ENCODE measurements at regions not wholly inside any gene's neighbourhood (a gene's known extent, or its start where the extent isn't known, plus 50 kb on each side); places are given as distances from the start of the nearest gene placed in this dataset.

DNA sequence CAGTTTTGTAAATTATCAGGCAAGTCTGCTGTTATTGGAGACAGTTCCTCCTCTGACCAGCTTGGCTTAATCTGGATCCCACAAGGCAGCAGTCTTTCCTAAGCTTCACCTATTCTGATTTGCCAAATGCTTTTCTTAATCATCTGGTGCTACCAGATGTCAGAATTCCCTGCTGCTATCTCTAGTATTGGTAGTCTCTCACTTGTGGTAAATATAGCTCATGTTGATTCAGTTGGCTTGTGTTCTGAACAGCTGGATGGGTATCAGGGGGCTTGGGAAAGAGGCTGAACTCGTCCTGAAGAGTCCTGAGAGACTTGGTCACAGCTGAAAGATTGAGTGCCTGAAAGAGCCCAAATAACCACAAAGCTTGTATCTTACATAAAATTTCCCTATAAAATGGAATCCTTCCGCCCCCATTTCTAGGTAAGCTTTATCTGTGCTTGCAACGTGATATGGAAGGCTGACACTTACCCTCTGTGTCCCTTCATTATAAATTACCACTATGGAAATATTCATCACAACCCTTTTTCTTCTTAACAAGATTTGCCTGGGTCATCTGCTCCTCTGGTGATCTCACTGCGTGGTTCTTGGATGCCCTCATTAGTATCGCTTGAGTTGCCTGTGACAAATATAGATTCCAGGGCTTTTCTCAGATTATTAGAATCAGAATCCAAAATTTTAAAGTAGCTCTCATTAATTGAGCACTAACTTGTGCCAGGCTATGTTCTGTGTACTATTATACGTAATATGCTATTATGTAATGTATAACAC lies 104.1 kb upstream of the GPRIN3 start:
- no peak for FAIRE-seq
- Histone ChIP-seq H3K4me2 (ENCODE audit: control insufficient read depth, insufficient read depth) (no peak overlapping the region), H4K20me1 (ENCODE audit: control insufficient read depth, insufficient read depth) (no peaks in the 10 kb centered on the region), H3K4me1 (ENCODE audit: control insufficient read depth, insufficient read depth, low read length) (no peaks in the 10 kb centered on the region), H3K9ac (ENCODE audit: control insufficient read depth, insufficient read depth, low read length) (no peak overlapping the region), H3K9me3 (replicated peaks; ENCODE audit: control insufficient read depth, insufficient read depth, low read length) (no peaks in the 10 kb centered on the region), H3K27ac (ENCODE audit: control insufficient read depth, insufficient read depth) (no peak overlapping the region), H3K27me3 (replicated peaks in 1 of 2; ENCODE audit: control insufficient read depth in 2 of 2, insufficient read depth in 2 of 2, low read length in 1 of 2) (no peaks in the 10 kb centered on the region), H3K36me3 (ENCODE audit: control insufficient read depth in 2 of 2, insufficient read depth in 2 of 2, low read length in 1 of 2) (no peaks in the 10 kb centered on the region), H3K4me3 (no peak overlapping the region), H3K79me2 (ENCODE audit: control insufficient read depth, insufficient read depth, low read length) (no peaks in the 10 kb centered on the region), H2AFZ (ENCODE audit: control insufficient read depth, low read depth, low read length) (no peak overlapping the region)
- BruUV-seq (replicated peaks), result no TSS peak
- POLR2A ChIA-PET, result no interaction called here
- TF ChIP-seq ZNF217 (IDR thresholded peaks at IDR 0.05), result no peak
- TF ChIP-seq EZH2 (IDR thresholded peaks at IDR 0.05; ENCODE audit: borderline replicate concordance, control insufficient read depth, low read depth, low read length), result no peak
- TF ChIP-seq CBX3 (IDR thresholded peaks at IDR 0.05; ENCODE audit: borderline replicate concordance, low read depth), result no peak
- no peak for TF ChIP-seq WRNIP1 (IDR thresholded peaks at IDR 0.05; ENCODE audit: borderline replicate concordance, low read depth, low read length)
- no peak for TF ChIP-seq ETV6 (conservative IDR thresholded peaks at IDR 0.05 in 1 of 2, IDR thresholded peaks at IDR 0.05 in 1 of 2; ENCODE audit: borderline replicate concordance in 1 of 2, low read depth in 1 of 2)
- no peak for TF ChIP-seq BHLHE40 (IDR thresholded peaks at IDR 0.05; ENCODE audit: borderline replicate concordance in 1 of 2, low read depth in 2 of 2, low read length in 1 of 2)
- no peak for TF ChIP-seq SRF (IDR thresholded peaks at IDR 0.05; ENCODE audit: low read depth in 2 of 2, low read length in 2 of 2)
- TF ChIP-seq CBFB (IDR thresholded peaks at IDR 0.05; ENCODE audit: low read depth), result no peak
- TF ChIP-seq, protein P1, sequence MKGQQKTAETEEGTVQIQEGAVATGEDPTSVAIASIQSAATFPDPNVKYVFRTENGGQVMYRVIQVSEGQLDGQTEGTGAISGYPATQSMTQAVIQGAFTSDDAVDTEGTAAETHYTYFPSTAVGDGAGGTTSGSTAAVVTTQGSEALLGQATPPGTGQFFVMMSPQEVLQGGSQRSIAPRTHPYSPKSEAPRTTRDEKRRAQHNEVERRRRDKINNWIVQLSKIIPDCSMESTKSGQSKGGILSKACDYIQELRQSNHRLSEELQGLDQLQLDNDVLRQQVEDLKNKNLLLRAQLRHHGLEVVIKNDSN (IDR thresholded peaks at IDR 0.05; ENCODE audit: borderline replicate concordance, extremely low read length, insufficient read depth, low read depth, low read length), result no peak
- no peak for TF ChIP-seq SUPT20H (IDR thresholded peaks at IDR 0.05; ENCODE audit: borderline replicate concordance, control insufficient read depth, low read depth, low read length)
- TF ChIP-seq, protein P2, sequence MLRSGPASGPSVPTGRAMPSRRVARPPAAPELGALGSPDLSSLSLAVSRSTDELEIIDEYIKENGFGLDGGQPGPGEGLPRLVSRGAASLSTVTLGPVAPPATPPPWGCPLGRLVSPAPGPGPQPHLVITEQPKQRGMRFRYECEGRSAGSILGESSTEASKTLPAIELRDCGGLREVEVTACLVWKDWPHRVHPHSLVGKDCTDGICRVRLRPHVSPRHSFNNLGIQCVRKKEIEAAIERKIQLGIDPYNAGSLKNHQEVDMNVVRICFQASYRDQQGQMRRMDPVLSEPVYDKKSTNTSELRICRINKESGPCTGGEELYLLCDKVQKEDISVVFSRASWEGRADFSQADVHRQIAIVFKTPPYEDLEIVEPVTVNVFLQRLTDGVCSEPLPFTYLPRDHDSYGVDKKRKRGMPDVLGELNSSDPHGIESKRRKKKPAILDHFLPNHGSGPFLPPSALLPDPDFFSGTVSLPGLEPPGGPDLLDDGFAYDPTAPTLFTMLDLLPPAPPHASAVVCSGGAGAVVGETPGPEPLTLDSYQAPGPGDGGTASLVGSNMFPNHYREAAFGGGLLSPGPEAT (IDR thresholded peaks at IDR 0.05; ENCODE audit: low read depth), result no peak
- TF ChIP-seq, protein P3, sequence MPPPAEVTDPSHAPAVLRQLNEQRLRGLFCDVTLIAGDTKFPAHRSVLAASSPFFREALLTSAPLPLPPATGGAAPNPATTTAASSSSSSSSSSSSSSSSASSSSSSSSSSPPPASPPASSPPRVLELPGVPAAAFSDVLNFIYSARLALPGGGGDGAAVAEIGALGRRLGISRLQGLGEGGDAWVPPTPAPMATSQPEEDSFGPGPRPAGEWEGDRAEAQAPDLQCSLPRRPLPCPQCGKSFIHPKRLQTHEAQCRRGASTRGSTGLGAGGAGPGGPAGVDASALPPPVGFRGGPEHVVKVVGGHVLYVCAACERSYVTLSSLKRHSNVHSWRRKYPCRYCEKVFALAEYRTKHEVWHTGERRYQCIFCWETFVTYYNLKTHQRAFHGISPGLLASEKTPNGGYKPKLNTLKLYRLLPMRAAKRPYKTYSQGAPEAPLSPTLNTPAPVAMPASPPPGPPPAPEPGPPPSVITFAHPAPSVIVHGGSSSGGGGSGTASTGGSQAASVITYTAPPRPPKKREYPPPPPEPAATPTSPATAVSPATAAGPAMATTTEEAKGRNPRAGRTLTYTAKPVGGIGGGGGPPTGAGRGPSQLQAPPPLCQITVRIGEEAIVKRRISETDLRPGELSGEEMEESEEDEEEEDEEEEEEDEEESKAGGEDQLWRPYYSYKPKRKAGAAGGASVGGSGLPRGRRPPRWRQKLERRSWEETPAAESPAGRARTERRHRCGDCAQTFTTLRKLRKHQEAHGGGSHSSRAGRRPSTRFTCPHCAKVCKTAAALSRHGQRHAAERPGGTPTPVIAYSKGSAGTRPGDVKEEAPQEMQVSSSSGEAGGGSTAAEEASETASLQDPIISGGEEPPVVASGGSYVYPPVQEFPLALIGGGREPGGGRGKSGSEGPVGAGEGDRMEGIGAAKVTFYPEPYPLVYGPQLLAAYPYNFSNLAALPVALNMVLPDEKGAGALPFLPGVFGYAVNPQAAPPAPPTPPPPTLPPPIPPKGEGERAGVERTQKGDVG (CRISPR knock-in tag; IDR thresholded peaks at IDR 0.05), result no peak
- no peak for TF ChIP-seq NFIC (IDR thresholded peaks at IDR 0.05; ENCODE audit: low read depth, low read length)
- no peak for TF ChIP-seq ZSCAN29 (IDR thresholded peaks at IDR 0.05)
- TF ChIP-seq EGR1 (IDR thresholded peaks at IDR 0.05; ENCODE audit: borderline replicate concordance in 1 of 2, low read depth in 2 of 2, low read length in 2 of 2), result no peak
- TF ChIP-seq ESRRA (IDR thresholded peaks at IDR 0.05; ENCODE audit: low read length), result no peak
- SMC1A ChIA-PET (ENCODE audit: uncharacterized antibody, unreplicated experiment), result interaction anchor here (1.0 to 1.9 kb wide), 3 partner anchors 15 to 27 kb away, joined by 3 to 8 read pairs (median 3); no protein-coding TSS in a partner anchor
- RAD21 ChIA-PET (ENCODE audit: unreplicated experiment), result no interaction called here
- in situ Hi-C loops (cut with MboI), result no loop called here
- CTCF ChIA-PET, result interaction anchor here (1.1 kb wide), 1 partner anchor 13 kb away, joined by 4 read pairs; no protein-coding TSS in a partner anchor
- WGBS (ENCODE audit: insufficient coverage, insufficient replicate concordance, low lambda C conversion rate, missing lambda C conversion rate), result 25% methylated on average over 6 of the region's 6 CpGs
- no peak for ATAC-seq
- intact Hi-C loops (cut with micrococcal nuclease; ENCODE audit: unreplicated experiment), result no loop called here
- DNase-seq (ENCODE audit: low read depth, low spot score), result no peak
